C4-2B (cell line): ENCODE measurements at regions not wholly inside any gene's neighbourhood (a gene's known extent, or its start where the extent isn't known, plus 50 kb on each side); places are given as distances from the start of the nearest gene placed in this dataset.

Experiments
- H3K27ac ChIP-seq: fragments of 450-650 bp; 2 replicates; pipeline ENCODE4 v1.5.1; 2017
- CTCF ChIP-seq: fragments of 450-650 bp; conservative IDR thresholded peaks from 2 replicates; pipeline ENCODE4 v1.5.1; 2017; ENCODE audit warnings: mild to moderate bottlenecking
- ZFX ChIP-seq: fragments of 450-650 bp; IDR thresholded peaks from 2 replicates; pipeline ENCODE4 v1.6.1; 2017

- H3K27ac ChIP-seq, result no peak overlapping the region
- TF ChIP-seq ZFX (no peak), CTCF (no peak)
These were observed 208.1 kb downstream of the SLC4A3 start for GRCh38 chr2:219835493-219835892.

- H3K27ac ChIP-seq, result no peak overlapping the region
- TF ChIP-seq CTCF (peak; percentile 55), ZFX (no peak)
These were observed 209.3 kb downstream of the SLC4A3 start for GRCh38 chr2:219836647-219837177.

- no peak for TF ChIP-seq CTCF
- TF ChIP-seq ZFX, result no peak
- H3K27ac ChIP-seq, result no peak overlapping the region
These were observed 217.1 kb downstream of the SLC4A3 start for GRCh38 chr2:219844401-219845091.

- TF ChIP-seq CTCF, result no peak
- no peak for TF ChIP-seq ZFX
- H3K27ac ChIP-seq, result no peak overlapping the region
These were observed 221.5 kb downstream of the SLC4A3 start for GRCh38 chr2:219848882-219849281.

- H3K27ac ChIP-seq, result no peak overlapping the region
- no peak for TF ChIP-seq CTCF
- TF ChIP-seq ZFX, result no peak
These were observed 223.7 kb downstream of the SLC4A3 start for GRCh38 chr2:219851169-219851568.

DNA sequence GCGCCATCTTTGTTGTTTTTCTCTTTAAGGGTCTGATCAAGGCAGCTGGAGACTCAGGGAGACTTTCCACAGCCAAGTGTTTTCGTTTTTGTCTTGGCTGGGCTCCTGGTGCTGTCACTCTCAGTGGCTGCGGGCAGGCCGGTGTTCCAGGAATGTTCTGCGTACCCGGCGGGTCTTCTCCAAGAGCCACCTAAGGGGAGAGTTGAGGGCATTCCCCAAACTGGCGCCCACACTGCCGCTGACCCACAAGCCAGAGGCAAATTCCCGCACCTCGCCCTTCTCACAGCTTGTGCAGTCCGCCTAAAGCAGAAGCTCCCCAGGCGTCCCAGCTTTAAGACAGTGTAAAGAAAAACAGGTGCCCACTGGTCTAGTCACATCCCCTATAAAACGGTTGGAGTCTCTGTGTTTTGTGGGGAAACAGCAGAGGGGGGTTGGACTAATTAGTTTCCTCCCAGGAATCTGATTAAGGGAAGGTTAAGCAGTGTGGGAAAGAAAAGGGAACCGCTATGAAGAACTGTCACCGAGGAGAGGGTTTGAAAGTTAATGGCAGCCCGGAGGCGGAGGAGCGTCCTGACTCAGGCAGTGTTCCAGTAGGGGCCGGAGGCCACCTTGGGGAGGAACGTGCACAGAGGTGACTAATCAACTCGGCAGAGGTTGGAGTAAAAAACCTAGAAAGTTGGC, 224.5 kb downstream of the SLC4A3 start:
- H3K27ac ChIP-seq, result no peak overlapping the region
- no peak for TF ChIP-seq CTCF
- no peak for TF ChIP-seq ZFX

DNA sequence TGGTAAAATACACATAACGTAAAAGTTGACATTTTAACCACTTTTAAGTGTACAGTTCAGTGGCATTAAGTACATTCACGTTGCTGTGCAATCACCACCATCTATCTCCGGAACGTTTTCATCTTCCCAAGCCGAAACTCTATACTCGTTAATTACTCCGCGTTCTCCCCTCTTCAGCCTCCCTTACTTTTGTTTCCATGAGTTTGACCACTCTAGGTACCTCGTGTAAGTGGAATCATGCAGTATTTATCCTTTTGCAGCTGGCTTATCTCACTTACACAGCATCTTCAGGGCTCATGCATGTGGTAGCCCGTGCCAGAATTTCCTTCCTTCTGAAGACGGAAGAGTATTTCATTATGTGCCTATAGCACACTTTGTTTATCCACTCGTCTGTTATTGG, 225.2 kb downstream of the SLC4A3 start:
- TF ChIP-seq ZFX, result no peak
- TF ChIP-seq CTCF, result no peak
- H3K27ac ChIP-seq, result no peak overlapping the region
